ENCODE measurements at regions not wholly inside any gene's neighbourhood (a gene's known extent, or its start where the extent isn't known, plus 50 kb on each side); places are given as distances from the start of the nearest gene placed in this dataset.
A peak's percentile ranks its signal among the peaks of the same experiment; 100 is the strongest.

- Histone ChIP-seq H3K27ac (ENCODE audit: low read depth, low read length) (no peak overlapping the region), H3K79me2 (ENCODE audit: insufficient read depth, low read length) (no peaks in the 10 kb centered on the region), H3K4me1 (ENCODE audit: insufficient read depth, low read length) (peaks cover 21% of the 10 kb centered on the region), H3K4me2 (ENCODE audit: insufficient read depth, low read length) (no peak overlapping the region), H4K20me1 (ENCODE audit: insufficient read depth, low read length) (no peaks in the 10 kb centered on the region), H3K36me3 (ENCODE audit: insufficient read depth, low read length) (no peaks in the 10 kb centered on the region), H3K27me3 (ENCODE audit: insufficient read depth, low read length) (peaks cover 45% of the 10 kb centered on the region), H2AFZ (ENCODE audit: low read length) (no peak overlapping the region), H3K4me3 (ENCODE audit: insufficient read depth, low read length) (no peak overlapping the region), H3K9me3 (ENCODE audit: low read depth, low read length) (no peaks in the 10 kb centered on the region)
- DNase-seq (ENCODE audit: insufficient read length, low spot score, missing footprints): no peak
- TF ChIP-seq CTCF (IDR thresholded peaks at IDR 0.05; ENCODE audit: extremely low read depth, low read depth, low read length): no peak
Measured at GRCh38 chr1:214216779-214217178, 64.2 kb upstream of the SMYD2 start.

- Histone ChIP-seq H2AFZ (ENCODE audit: low read length) (no peak overlapping the region), H4K20me1 (ENCODE audit: insufficient read depth, low read length) (no peaks in the 10 kb centered on the region), H3K4me1 (ENCODE audit: insufficient read depth, low read length) (peaks cover 4% of the 10 kb centered on the region), H3K4me2 (ENCODE audit: insufficient read depth, low read length) (no peak overlapping the region), H3K27me3 (ENCODE audit: insufficient read depth, low read length) (peaks cover 46% of the 10 kb centered on the region), H3K9me3 (ENCODE audit: low read depth, low read length) (no peaks in the 10 kb centered on the region), H3K79me2 (ENCODE audit: insufficient read depth, low read length) (no peaks in the 10 kb centered on the region), H3K27ac (ENCODE audit: low read depth, low read length) (no peak overlapping the region), H3K4me3 (ENCODE audit: insufficient read depth, low read length) (no peak overlapping the region), H3K36me3 (ENCODE audit: insufficient read depth, low read length) (no peaks in the 10 kb centered on the region)
- DNase-seq (ENCODE audit: insufficient read length, low spot score, missing footprints): no peak
- no peak for TF ChIP-seq CTCF (IDR thresholded peaks at IDR 0.05; ENCODE audit: extremely low read depth, low read depth, low read length)
Measured at GRCh38 chr1:214219902-214220301, 61.1 kb upstream of the SMYD2 start.

GRCh38 chr1:214220891-214221290 lies 60.1 kb upstream of the SMYD2 start:
- no peak overlapping the region for H2AFZ ChIP-seq (ENCODE audit: low read length)
- H3K4me1 ChIP-seq (ENCODE audit: insufficient read depth, low read length): peaks cover 4% of the 10 kb centered on the region
- H4K20me1 ChIP-seq (ENCODE audit: insufficient read depth, low read length): no peaks in the 10 kb centered on the region
- H3K36me3 ChIP-seq (ENCODE audit: insufficient read depth, low read length): no peaks in the 10 kb centered on the region
- no peak overlapping the region for H3K27ac ChIP-seq (ENCODE audit: low read depth, low read length)
- H3K9me3 ChIP-seq (ENCODE audit: low read depth, low read length): no peaks in the 10 kb centered on the region
- no peaks in the 10 kb centered on the region for H3K79me2 ChIP-seq (ENCODE audit: insufficient read depth, low read length)
- DNase-seq (ENCODE audit: insufficient read length, low spot score, missing footprints): no peak
- H3K4me2 ChIP-seq (ENCODE audit: insufficient read depth, low read length): no peak overlapping the region
- no peak for TF ChIP-seq CTCF (IDR thresholded peaks at IDR 0.05; ENCODE audit: extremely low read depth, low read depth, low read length)
- H3K27me3 ChIP-seq (ENCODE audit: insufficient read depth, low read length): peaks cover 46% of the 10 kb centered on the region
- H3K4me3 ChIP-seq (ENCODE audit: insufficient read depth, low read length): no peak overlapping the region

GRCh38 chr1:214224611-214225354 lies 56.2 kb upstream of the SMYD2 start:
- DNase-seq (ENCODE audit: insufficient read length, low spot score, missing footprints): peak; percentile 60
- H3K4me3 ChIP-seq (ENCODE audit: insufficient read depth, low read length): peak overlapping the region; percentile 69
- peak overlapping the region; percentile 33 for H3K27ac ChIP-seq (ENCODE audit: low read depth, low read length)
- H3K4me1 ChIP-seq (ENCODE audit: insufficient read depth, low read length): peaks cover 4% of the 10 kb centered on the region
- H3K79me2 ChIP-seq (ENCODE audit: insufficient read depth, low read length): no peaks in the 10 kb centered on the region
- peak overlapping the region; percentile 88 for H2AFZ ChIP-seq (ENCODE audit: low read length)
- H3K27me3 ChIP-seq (ENCODE audit: insufficient read depth, low read length): peaks cover 12% of the 10 kb centered on the region
- H3K9me3 ChIP-seq (ENCODE audit: low read depth, low read length): no peaks in the 10 kb centered on the region
- H3K4me2 ChIP-seq (ENCODE audit: insufficient read depth, low read length): peak overlapping the region; percentile 81
- TF ChIP-seq CTCF (IDR thresholded peaks at IDR 0.05; ENCODE audit: extremely low read depth, low read depth, low read length): no peak
- H3K36me3 ChIP-seq (ENCODE audit: insufficient read depth, low read length): no peaks in the 10 kb centered on the region
- no peaks in the 10 kb centered on the region for H4K20me1 ChIP-seq (ENCODE audit: insufficient read depth, low read length)

Measured in osteoblast (primary cell).